ENCODE measurements at regions not wholly inside any gene's neighbourhood (a gene's known extent, or its start where the extent isn't known, plus 50 kb on each side); places are given as distances from the start of the nearest gene placed in this dataset.

DNA sequence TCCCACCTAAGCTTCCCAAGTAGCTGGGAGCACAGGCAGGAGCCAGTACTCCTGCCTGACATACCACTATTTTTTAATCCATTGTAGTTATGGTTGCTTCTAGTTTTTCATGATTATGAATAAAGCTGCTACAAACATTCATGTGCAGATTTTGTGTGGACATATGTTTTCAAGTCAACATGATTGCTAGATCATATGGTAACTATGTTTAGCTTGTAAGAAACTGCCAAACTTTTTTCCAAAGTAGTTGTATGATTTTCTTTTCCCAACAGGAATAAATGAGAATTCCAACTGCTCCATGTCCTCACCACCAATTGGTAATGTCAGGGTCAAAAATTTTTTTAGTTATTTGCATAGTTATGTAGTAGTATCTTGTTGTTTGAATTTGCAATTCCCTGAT is 136.8 kb upstream of the THRB start:
- no peak for ATAC-seq (replicated peaks in 6 of 8)
- H3K4me1 ChIP-seq (replicated peaks in 1 of 2), result no peaks in the 10 kb centered on the region
- no peak overlapping the region for H3K27ac ChIP-seq
- in situ Hi-C loops (cut with MboI; ENCODE audit: low pct_unique_long_range_greater_than_20kb in 2 of 9, low sequenced_read_pairs in 9 of 9, unreplicated experiment in 9 of 9), result no loop called here
- H3K4me3 ChIP-seq, result no peak overlapping the region

GRCh38 chr3:24639061-24639460 is 144.4 kb upstream of the THRB start:
- no peak overlapping the region for H3K27ac ChIP-seq
- ATAC-seq (replicated peaks in 6 of 8), result no peak

DNA sequence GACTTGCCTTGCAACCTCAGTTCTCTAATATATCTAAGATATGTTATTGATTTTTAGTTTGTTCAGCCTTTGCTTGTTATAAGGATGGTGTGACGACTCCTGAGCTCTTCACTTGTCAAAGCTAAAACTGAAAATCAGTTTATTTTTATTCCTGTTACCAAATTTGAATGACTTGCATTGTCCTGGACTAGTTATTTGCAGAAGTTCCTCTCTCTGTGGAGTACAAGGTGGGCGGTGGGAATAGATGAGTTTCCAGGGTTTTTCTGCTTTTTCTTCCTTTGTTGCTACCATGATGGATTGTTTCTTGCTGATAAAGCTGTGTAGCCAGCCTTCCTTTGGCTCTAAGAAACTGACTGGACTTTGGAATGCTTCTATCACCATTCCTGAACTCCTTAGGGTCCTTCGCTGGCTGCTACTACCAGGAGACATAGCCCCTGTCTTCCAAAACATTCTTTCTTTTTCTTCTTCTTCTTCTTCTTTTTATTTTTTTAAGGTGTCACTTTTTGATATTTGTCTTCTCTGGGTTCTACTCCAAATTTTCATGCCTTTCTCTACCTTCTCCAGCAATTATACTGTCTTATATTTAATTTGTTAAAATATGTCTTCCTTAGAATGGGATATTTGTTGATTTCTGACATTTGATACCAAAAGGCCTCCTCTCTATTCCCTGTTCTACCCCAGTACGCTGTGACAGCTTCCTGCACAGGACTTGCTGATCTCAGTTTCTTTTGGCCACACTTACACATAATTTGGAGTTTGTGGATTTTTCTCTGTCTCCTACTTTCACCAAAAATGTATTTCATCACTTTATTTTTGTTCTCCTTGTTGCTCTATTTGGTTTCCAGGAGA is 145.1 kb upstream of the THRB start:
- WGBS, 10 experiments, result 57 to 100% (median 81%) methylated on average over 1 to 4 of the region's 4 CpGs
- in situ Hi-C loops (cut with MboI; ENCODE audit: low pct_unique_long_range_greater_than_20kb in 2 of 9, low sequenced_read_pairs in 9 of 9, unreplicated experiment in 9 of 9), result no loop called here
- Histone ChIP-seq H3K27ac (no peak overlapping the region), H3K4me3 (no peak overlapping the region), H3K4me1 (replicated peaks in 1 of 2) (peaks cover 0 to 2% of the 10 kb centered on the region in 2 donors)
- no peak for ATAC-seq (replicated peaks in 6 of 8)

More at GRCh38 chr3:24639061-24639460, 144.4 kb upstream of the THRB start:
- 60 to 100% (median 63%) methylated on average over 1 of the region's 1 CpG; no CpG with 5 or more reads in 4 of the 10 experiments for WGBS, 10 experiments
- Histone ChIP-seq H3K4me1 (replicated peaks in 1 of 2) (peaks cover 0 to 2% of the 10 kb centered on the region in 2 donors), H3K4me3 (no peak overlapping the region)
- in situ Hi-C loops (cut with MboI; ENCODE audit: low pct_unique_long_range_greater_than_20kb in 2 of 9, low sequenced_read_pairs in 9 of 9, unreplicated experiment in 9 of 9), result no loop called here

DNA sequence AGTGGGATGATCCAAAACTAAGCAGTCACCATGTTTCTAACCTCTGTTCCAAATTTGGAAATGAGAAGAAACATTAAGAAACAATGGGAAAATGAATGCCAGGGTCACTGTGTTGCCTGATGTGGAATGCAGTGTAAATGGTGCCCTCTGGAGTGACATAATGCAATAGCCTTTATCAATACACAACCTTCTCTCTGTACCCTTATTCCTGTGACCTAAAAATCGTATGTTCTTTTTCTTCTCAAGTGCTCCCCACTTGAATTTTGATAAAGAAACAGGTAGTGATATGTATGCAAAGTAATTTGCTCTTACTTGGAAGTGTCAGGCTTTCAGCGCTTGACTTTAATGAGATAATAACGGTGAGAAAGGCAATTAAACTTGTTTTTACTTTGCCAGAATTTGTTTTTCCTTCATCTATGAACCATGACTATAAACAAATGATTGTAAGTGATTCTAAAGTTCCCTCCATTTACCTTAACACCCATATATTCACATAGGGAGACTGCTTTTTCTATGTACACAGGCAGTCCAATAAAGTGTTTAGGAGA is 145.8 kb upstream of the THRB start:
- ATAC-seq (replicated peaks in 6 of 8), result peak in 4 of 8 experiments; percentile 60 to 84 (median 80)

GRCh38 chr3:24641628-24642027 is 147.0 kb upstream of the THRB start:
- Histone ChIP-seq H3K4me1 (replicated peaks in 1 of 2) (peaks cover 0 to 2% of the 10 kb centered on the region in 2 donors), H3K4me3 (no peak overlapping the region), H3K27ac (no peak overlapping the region)
- WGBS, 10 experiments, result 51 to 100% (median 96%) methylated on average over 1 to 2 of the region's 2 CpGs
- ATAC-seq (replicated peaks in 6 of 8), result no peak
- in situ Hi-C loops (cut with MboI; ENCODE audit: low pct_unique_long_range_greater_than_20kb in 2 of 9, low sequenced_read_pairs in 9 of 9, unreplicated experiment in 9 of 9), result no loop called here

More for the DNA sequence above, 145.8 kb upstream of the THRB start:
- Histone ChIP-seq H3K4me3 (no peak overlapping the region), H3K27ac (no peak overlapping the region), H3K4me1 (replicated peaks in 1 of 2) (peaks cover 0 to 2% of the 10 kb centered on the region in 2 donors)
- in situ Hi-C loops (cut with MboI; ENCODE audit: low pct_unique_long_range_greater_than_20kb in 2 of 9, low sequenced_read_pairs in 9 of 9, unreplicated experiment in 9 of 9), result no loop called here
- WGBS, 10 experiments, result 20 to 92% (median 50%) methylated on average over 1 to 3 of the region's 3 CpGs; no CpG with 5 or more reads in 1 of the 10 experiments

DNA sequence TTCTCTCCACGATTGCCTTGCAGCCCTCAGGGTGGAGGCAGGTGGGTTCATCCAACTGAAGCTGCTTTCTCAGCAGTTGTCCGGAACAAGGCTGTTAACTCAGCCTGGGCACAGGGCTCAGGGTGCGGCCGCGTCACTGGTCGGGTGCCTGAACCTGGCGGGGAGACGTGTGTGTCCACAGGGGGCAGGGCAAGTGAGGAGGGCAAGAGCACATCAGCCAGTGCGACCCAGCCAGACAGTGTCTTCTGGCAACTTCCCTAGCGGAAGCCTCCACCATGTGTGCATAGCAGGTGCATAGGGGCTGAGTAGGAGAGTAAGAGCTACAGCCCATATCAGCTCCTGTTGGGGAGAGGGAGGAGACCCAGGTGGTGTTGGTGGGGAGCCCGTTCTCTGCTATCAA is 150.4 kb upstream of the THRB start:
- no peaks in the 10 kb centered on the region for H3K4me1 ChIP-seq (replicated peaks in 1 of 2)
- in situ Hi-C loops (cut with MboI; ENCODE audit: low pct_unique_long_range_greater_than_20kb in 2 of 9, low sequenced_read_pairs in 9 of 9, unreplicated experiment in 9 of 9), result no loop called here
- 58 to 83% (median 73%) methylated on average over 1 to 4 of the region's 11 CpGs; no CpG with 5 or more reads in 5 of the 10 experiments for WGBS, 10 experiments
- no peak overlapping the region for H3K4me3 ChIP-seq
- no peak overlapping the region for H3K27ac ChIP-seq
- no peak for ATAC-seq (replicated peaks in 6 of 8)

DNA sequence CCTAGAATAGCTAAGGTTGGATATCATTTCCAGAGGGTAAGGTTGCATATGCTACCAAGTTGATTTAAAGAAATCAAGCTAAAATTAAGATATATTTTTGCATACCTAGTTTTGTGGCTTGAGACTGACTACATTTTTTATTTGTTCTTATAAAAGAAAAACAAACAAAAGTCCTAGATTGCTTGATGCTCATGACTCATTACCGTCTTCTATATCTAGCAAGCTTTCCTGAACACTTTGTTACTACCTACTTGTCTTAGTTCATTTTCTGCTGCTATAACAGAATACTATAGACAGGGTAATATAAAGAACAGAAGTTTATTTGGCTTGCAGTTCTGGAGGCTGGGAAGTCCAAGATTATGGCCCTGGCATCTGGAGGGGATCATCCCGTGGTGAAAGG is 152.1 kb upstream of the THRB start:
- WGBS, 10 experiments, result 60 to 100% (median 86%) methylated on average over 1 to 2 of the region's 2 CpGs; no CpG with 5 or more reads in 3 of the 10 experiments
- H3K4me1 ChIP-seq (replicated peaks in 1 of 2), result no peaks in the 10 kb centered on the region
- no peak for ATAC-seq (replicated peaks in 6 of 8)
- no peak overlapping the region for H3K27ac ChIP-seq
- H3K4me3 ChIP-seq, result no peak overlapping the region
- in situ Hi-C loops (cut with MboI; ENCODE audit: low pct_unique_long_range_greater_than_20kb in 2 of 9, low sequenced_read_pairs in 9 of 9, unreplicated experiment in 9 of 9), result no loop called here

DNA sequence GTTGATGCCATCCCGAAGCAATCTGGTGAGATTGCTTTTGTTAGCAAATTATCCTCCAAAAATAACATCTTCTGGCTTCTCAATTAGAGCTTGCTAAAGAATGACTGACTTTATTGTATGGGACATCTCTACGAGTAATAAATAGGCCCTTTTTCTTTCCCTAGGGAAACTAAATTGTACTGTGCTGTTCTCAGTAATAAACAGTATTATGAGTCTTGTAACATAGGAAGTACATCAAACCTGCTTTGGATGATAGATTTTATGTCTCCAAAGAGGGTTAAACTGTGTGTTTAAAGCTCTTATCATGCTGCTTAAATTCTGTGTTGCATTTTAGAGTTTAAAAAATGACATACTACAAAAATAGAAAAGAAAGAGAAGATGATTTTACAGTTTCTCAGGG is 153.4 kb upstream of the THRB start:
- H3K27ac ChIP-seq, result no peak overlapping the region
- no peak overlapping the region for H3K4me3 ChIP-seq
- in situ Hi-C loops (cut with MboI; ENCODE audit: low pct_unique_long_range_greater_than_20kb in 2 of 9, low sequenced_read_pairs in 9 of 9, unreplicated experiment in 9 of 9), result no loop called here
- WGBS, 10 experiments, result 40 to 100% (median 73%) methylated on average over 1 to 2 of the region's 2 CpGs
- ATAC-seq (replicated peaks in 6 of 8), result peak in 1 of 8 experiments; percentile 24
- H3K4me1 ChIP-seq (replicated peaks in 1 of 2), result no peaks in the 10 kb centered on the region

GRCh38 chr3:24650839-24651238 is 156.2 kb upstream of the THRB start:
- Histone ChIP-seq H3K27ac (no peak overlapping the region), H3K4me1 (replicated peaks in 1 of 2) (no peaks in the 10 kb centered on the region), H3K4me3 (no peak overlapping the region)
- no peak for ATAC-seq (replicated peaks in 6 of 8)
- WGBS, 10 experiments, result 60 to 100% (median 83%) methylated on average over 1 of the region's 1 CpG; no CpG with 5 or more reads in 3 of the 10 experiments
- in situ Hi-C loops (cut with MboI; ENCODE audit: low pct_unique_long_range_greater_than_20kb in 2 of 9, low sequenced_read_pairs in 9 of 9, unreplicated experiment in 9 of 9), result loop anchor here in 2 of 9 experiments (25.0 kb wide), 2 partner anchors 389 to 639 kb away; no protein-coding TSS in a partner anchor

GRCh38 chr3:24657870-24658510 is 163.3 kb upstream of the THRB start:
- ATAC-seq (replicated peaks in 6 of 8), result no peak
- Histone ChIP-seq H3K27ac (no peak overlapping the region), H3K4me3 (no peak overlapping the region), H3K4me1 (replicated peaks in 1 of 2) (no peaks in the 10 kb centered on the region)
- in situ Hi-C loops (cut with MboI; ENCODE audit: low pct_unique_long_range_greater_than_20kb in 2 of 9, low sequenced_read_pairs in 9 of 9, unreplicated experiment in 9 of 9), result loop anchor here in 2 of 9 experiments (25.0 kb wide), 2 partner anchors 396 to 646 kb away; no protein-coding TSS in a partner anchor
- WGBS, 10 experiments, result 27 to 100% (median 77%) methylated on average over 1 of the region's 1 CpG; no CpG with 5 or more reads in 1 of the 10 experiments

DNA sequence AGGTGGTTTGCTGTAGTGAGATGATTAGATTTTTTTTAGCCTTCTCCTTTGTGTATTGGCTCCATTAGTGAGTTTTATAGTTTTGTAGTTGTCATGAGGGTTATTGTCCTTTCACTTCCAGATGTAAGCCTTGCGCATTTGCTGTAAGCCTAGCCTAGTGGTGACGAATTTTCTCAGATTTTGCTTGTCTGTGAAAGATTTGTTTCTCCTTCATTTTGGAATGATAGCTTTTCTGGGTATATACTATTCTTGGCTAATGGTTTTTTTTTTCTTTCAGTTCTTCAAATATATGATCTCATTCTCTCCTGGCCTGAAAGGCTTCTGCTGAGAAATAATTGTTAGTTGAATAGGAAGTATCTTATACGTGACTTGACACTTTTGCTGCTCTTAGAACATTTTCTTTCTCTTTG is 166.5 kb upstream of the THRB start:
- in situ Hi-C loops (cut with MboI; ENCODE audit: low pct_unique_long_range_greater_than_20kb in 2 of 9, low sequenced_read_pairs in 9 of 9, unreplicated experiment in 9 of 9), result loop anchor here in 2 of 9 experiments (25.0 kb wide), 2 partner anchors 399 to 649 kb away; no protein-coding TSS in a partner anchor
- 65 to 100% (median 92%) methylated on average over 1 to 3 of the region's 3 CpGs for WGBS, 10 experiments
- ATAC-seq (replicated peaks in 6 of 8), result no peak
- H3K4me3 ChIP-seq, result no peak overlapping the region
- H3K4me1 ChIP-seq (replicated peaks in 1 of 2), result no peaks in the 10 kb centered on the region
- no peak overlapping the region for H3K27ac ChIP-seq

GRCh38 chr3:24662449-24663345 is 168.0 kb upstream of the THRB start:
- 0 to 100% (median 80%) methylated on average over 1 to 3 of the region's 7 CpGs; no CpG with 5 or more reads in 3 of the 10 experiments for WGBS, 10 experiments
- no peak for ATAC-seq (replicated peaks in 6 of 8)
- Histone ChIP-seq H3K27ac (no peak overlapping the region), H3K4me3 (no peak overlapping the region), H3K4me1 (replicated peaks in 1 of 2) (peaks cover 0 to 6% of the 10 kb centered on the region in 2 donors)
- in situ Hi-C loops (cut with MboI; ENCODE audit: low pct_unique_long_range_greater_than_20kb in 2 of 9, low sequenced_read_pairs in 9 of 9, unreplicated experiment in 9 of 9), result loop anchor here in 2 of 9 experiments (25.0 kb wide), 2 partner anchors 400 to 650 kb away; no protein-coding TSS in a partner anchor
